GM21390 (cell line): ENCODE measurements at regions not wholly inside any gene's neighbourhood (a gene's known extent, or its start where the extent isn't known, plus 50 kb on each side); places are given as distances from the start of the nearest gene placed in this dataset.

ENCODE experiments used
- ATAC-seq: cut with Tn5 transposase; IDR thresholded peaks from one replicate; pipeline ENCODE4 v1.9.1; 2021; ENCODE audit not compliant: unreplicated experiment

DNA sequence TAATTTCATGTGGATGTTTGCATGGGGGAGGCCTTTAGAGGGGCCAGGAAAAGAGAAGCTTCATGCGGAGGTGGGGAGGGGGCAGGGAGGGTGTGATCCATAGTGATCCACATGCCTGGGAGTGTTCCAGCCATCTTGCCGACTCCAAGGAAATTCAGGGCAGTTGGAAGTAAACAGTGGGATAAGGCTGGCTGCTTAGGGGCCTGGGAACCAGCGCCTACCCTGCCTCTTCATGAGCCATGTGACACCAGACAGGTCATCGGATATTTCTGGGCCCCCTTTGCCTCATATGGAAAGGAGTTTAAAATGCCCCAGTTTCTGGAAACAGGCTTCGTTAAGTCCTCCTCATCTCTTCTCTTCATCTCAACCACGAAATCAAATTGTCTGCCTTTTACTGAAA is 983.2 kb downstream of the BCL11B start:
- no peak for ATAC-seq

DNA sequence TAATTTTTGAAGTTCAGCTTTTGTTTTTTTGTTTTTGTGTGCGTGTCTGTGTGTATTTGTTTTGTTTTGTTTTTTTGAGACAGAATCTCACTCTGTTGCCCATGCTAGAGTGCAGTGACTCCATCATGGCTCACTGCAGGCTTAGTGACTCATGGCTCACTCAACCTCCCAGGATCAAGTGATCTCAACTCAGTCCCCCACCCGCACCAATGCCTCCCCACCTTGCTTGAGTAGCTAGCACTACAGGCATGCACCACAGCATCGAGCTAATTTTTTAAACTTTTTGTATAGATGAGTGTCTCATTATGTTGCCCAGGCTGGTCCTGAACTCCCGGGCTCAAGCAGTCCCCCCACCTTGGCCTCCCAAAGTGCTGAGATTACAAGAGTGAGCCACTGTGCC is 981.4 kb downstream of the BCL11B start:
- ATAC-seq = no peak

DNA sequence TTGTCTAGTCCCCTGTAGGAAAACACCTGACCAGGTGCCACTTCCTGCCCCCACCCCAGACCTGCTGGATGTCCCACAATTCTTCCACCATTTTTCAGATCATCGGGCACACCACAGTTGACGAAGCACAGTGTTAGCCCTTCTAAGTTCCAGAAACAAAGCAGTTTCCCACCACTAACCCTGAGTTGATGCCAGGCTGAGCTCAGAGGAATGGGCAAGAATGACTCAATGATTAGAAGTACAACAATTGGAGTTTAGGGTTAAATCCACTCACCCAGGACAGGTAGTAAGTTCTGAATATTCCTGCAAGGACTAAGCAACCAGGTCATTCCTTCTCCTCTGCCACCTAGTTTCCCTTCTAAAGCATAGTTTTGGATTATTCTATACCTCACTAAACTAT is 979.8 kb downstream of the BCL11B start:
- no peak for ATAC-seq

DNA sequence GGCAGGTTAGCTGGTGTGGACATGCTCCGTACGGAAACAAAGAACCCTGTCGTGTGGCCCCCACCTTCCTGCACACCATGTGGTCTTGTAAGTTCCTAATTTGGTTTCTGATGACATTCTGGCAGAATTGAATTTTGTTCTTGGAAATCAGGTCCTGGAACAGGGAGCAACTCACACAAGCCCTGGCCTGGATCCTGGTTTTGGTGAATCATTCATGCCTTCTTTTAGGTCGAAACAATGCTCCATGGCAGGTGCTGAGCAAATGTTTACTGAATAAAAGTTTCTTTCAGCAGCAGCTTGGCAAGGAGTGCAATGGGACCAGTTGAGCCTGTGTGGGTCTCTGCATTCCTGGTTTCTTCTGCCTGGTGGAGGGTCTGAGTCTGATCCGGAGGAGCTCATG is 978.4 kb downstream of the BCL11B start:
- ATAC-seq = no peak

DNA sequence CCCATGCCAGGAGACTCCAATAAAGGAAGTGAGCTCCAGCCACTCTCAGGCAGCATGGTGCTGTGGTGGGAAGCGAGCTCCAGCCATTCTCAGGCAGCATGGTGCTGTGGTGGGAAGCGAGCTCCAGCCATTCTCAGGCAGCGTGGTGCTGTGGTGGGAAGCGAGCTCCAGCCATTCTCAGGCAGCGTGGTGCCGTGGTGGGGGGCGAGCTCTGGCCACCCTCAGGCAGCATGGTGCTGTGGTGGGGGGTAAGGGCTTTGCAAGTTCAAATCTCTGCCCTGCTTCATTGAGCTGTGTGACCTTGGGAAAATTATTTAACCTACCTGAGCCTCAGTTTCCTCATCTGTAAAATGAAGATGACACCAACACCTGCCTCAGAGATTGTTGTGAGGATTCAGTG is 975.1 kb downstream of the BCL11B start:
- no peak for ATAC-seq

DNA sequence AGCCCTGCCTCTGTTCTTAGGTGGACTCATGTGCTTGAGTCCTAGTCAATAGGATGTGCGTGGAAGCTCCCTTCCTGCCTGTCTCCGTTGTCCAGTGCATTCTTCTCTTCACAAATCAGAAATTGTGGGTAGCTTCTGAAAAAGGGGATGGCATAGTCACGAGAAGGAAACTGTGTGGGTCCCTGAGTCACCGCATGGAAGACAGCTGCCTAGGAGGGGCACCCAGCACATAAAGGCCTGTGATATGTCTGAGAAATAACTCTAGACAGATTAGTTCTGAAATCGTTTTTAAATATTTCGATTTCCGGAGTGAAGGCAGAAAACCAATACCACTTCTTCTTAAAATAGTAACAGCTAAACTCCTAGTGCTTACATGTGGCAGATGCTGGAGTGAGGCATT is 974.4 kb downstream of the BCL11B start:
- no peak for ATAC-seq

DNA sequence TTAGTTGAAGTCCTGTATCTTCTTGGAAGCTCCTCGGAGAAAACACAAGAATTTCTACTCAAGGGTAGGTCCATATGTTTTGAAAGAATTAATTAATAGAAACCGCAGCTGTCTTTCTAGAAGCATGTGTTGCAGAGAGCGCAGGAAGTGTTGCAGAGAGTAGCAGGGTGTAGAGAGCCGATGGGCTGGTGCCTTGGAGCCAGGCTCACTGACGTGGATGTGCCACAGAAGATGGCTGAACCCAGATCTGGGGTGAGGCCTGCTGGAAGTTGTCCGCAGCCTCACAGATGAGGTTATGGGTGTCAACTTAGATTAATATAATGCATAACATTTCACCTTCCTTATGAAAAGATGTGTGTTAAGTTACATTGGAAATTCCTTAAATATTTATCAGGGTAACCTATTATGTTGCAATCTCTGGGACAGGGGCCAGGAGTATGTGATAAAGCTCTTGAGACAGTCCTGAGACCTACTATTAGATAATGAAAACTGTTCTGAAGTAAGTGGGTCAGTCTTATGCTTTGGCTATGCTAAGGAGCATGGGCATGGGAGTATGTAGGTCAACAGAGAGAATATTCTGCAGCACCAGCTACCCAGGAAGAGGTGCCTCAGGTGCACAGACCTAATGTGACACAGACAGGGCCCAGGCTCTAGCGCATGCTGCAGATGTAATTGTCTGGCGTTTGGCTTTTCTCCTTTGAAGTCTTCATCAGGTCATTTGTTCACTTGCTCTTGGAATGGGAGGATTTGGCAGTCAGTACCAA is 973.3 kb downstream of the BCL11B start:
- ATAC-seq = no peak

DNA sequence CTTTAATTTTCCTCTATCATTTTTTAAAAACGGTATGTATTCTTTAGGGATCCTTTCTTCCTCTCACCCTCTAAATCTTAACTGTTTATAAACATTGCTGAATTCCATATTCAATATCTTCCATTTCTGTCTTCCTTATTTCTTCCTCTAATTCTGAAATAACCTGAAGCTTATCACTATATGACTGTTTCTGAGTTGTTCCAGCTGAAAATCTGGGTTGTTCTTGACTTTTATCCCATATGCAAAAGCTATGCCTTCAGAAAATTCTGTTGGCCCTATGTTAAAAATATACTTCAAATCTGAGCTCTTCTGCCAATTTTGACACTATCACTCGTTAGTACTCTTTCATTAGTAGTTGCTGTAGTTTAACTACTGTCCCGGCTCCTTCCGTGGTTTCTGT is 970.3 kb downstream of the BCL11B start:
- no peak for ATAC-seq

DNA sequence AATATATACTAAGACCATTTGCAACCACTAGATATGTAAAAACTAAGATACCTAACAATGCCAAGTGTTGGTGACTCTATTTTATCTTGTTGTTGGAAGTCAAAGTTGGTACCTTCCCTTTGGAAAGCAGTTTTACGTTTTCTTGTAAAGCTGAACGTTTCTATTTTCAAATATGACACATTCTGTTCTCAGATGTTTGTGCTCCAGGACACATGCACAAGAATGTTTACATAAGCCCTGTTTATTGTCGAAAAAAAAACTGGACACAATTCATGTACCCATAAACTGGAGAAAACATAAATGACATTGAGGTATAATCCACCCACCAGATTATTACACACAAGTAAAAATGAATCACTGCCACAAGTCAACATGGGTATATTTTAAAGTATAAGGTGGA is 967.4 kb downstream of the BCL11B start:
- ATAC-seq = no peak

DNA sequence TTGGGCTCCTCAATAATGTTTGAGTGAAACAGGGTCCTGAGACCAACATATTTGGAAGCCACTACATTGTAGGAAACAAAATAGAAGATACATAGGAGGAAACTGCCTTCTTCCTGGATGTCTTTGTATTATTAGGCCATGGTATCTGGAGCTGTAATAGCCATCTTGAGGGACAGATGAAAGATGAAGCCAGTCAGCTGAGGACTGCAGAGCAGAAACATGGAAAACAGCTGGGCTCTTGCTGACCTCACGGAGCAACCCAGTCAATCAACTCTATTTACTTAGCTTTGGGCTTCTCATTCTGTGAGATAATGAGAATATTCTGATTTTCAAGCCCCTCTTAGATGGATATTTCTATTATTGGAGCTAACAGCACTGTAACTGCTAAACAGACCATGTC is 962.4 kb downstream of the BCL11B start:
- no peak for ATAC-seq

DNA sequence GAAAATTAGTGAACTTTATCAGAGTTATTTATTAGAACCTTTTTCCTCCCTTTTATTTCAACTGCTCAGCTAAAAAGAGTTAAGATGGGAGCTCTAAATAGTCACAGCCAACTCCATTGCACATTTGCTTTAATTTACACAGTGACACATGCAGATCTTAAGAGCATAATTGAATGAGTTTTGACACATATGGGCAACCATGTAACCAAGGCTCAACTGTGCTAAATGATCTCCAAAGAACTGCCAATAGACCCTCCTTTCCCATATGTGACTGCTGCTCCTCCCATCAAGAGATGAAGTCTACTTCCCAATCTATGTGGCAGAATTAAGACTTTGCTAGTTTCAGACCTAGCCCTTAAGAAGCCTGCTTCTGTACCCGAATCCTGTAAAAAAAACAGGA is 960.0 kb downstream of the BCL11B start:
- ATAC-seq = no peak

DNA sequence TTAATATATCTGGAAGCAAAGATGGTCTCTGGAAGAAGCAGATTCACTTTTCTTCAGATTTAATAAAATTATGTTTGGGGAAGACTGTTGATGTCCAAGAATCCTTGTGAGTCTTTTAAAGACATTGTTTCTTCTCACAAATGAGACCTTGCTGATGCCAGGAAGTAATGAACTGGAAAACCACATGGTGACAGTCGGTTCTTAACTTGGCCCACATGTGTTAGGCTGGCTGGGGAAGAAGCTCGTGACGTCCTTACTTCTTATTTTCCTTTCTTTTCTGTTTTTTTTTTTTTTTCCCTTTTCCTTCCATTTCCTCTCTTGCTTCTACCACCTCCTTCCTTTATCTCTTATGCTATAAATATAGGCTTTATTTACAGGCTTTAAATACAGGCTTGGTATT is 950.2 kb downstream of the BCL11B start:
- ATAC-seq = no peak

DNA sequence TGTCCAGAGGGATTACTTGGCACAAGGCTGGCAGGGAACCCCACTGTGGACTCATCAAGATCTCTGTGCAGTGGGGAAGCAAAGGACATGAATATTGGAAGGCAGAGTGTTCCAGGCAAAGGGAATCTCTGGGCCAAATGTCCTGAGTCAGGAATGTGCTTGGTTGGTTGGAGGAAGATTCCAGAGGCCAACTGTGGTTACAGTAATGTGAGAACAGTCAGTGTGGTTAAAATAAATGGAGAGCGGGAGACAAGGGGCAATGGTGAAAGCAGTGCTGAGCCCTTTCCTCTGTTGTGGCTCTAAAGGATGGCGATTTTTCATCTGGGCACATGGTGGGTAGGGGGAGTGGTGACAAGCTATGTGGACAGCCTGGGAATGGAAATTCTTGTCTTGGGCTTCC is 948.2 kb downstream of the BCL11B start:
- no peak for ATAC-seq

DNA sequence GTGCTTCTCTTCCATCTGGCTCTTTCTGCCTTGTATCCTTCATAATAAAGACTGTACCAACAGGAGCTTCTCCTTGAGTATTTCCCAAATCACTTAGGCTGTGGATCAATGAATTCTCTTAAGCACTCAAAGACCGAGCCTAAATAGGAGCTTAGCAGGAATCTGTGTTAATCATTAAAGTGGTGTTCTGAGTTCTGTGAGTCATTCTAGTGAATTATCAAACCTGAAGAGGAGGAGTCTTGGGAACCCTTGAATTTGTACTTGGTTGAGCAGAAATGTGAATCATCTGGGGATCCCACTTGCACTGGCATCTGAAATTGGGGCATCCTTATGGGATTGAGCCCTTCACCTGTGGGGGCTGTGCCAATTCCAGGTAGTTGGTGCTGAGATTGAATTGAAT is 946.2 kb downstream of the BCL11B start:
- no peak for ATAC-seq

DNA sequence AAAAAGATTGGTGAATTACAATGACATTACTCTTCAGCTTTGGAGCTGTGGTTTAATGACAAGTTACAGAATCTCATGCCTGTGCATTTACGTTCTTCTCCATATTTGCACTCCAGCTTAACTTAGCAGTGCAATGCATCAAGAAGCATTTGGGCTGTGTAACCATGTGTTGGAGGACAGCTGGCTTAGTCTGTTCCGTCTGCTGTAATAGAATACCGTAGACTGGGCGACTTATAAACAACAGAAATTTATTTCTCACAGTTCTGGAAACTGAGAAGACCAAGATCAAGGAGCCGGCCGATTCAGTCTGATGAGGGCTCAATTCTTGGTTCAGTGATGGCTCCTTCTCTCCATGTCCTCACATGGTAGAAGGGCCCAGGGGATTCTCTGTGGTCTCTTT is 943.5 kb downstream of the BCL11B start:
- no peak for ATAC-seq

DNA sequence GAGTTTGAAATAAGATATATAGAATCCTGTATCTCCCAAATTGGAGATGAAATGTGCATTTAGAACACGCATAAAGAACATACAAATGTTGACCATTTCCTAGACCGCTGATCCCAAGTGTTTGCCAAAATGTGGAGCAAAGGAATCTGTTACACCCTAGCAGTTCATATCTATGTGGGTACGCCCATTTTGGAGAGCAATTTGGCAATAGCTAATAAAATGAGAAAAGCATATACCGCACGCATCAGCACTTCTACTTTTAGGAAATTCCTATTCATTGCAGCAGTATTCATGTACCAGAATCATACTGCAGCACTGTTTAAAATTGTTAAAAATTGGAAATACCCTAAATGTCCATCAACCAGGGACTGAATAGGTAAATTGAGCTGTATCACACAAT is 937.8 kb downstream of the BCL11B start:
- ATAC-seq = no peak

DNA sequence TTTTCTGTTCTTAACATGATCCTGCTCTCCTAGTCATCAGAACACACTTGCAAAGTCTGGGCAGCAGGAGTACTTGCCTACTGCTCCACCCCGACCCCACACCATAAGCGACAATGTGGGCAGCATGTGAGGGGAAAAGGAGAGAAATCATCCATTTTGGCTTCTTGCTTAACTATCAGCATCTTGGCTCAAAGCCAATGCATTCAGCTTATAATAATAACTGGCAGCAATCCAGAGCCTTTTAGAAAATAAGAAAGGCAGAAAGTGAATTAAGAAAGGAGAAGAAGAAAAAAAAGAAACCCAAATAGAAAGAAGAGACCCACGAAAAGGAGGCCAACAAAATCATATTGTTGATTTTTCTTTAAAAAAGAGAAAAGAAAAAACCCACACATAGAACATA is 930.8 kb downstream of the BCL11B start:
- ATAC-seq = no peak

DNA sequence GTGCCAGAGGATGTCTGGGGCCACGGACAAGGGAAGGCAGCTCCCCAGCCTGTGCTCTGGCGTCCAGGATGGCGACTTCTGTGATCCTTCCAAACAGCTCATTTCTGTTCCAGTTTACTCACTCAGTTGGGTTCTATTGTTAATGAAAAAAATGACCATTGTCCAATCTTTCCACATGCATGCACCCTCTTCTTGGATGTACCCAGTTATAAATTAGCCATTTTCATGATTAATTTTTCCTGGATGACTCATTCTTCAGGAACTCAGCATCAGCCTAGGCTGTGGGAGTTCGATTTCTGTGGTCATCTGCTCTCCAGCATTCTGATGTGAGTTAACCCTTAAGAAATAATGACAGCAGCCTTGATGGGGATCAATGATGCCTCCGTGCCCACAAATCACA is 926.8 kb downstream of the BCL11B start:
- no peak for ATAC-seq

DNA sequence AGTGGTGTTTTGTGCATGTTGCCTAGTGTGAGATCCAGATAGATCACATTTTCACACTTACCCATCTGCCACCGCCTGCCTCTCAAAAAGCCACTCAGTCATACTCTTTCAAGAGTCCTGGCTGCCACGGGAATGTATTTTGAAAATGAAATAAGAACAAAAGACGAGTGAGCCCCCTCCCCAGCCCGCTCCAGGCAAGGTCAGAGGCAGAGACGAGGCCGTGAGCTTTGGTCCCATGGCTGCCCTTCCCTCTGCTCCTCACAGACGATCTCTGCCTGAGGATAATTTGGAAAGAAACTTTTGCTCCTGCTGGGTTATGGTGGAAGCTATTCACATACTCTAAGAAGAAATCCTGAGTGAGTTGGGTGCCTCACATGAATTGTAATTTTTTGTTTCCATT is 924.3 kb downstream of the BCL11B start:
- no peak for ATAC-seq

DNA sequence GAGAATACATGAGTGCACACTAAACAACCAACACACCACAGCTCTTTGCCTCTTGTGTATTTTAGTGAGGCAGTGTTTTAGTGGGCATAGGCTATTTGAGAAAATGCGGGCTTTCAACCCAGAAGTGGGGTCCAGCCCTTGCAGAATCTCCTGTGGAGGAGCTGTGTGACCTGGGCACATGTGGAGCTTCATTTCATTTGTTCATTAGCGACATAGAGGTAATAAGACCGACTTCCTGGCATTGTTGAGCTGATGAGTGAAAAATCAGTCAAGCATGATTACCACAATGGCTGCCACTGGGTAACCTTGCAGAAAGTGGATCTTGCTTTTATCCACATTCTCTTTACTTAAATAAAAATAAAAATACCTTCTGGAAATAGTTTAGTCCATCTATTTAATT is 923.5 kb downstream of the BCL11B start:
- ATAC-seq = no peak

DNA sequence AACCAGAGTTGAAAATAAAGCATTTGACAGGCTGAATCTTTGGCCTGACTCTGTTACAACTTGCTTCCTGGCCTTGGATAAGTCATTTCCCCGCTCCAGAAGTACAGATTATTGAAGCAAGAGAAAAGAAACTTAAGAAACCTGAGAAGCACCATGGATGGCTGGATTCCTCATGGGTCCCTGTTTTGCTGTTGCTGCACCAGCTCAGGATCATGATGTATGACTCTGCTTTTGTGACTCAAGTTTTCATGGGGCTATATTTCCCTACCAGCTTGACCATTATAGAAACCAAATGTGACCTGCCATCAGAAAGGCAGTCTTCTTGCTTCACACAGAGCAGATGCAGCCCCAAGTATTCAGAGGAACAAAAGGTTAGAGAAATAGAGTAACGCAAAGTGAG is 921.8 kb downstream of the BCL11B start:
- no peak for ATAC-seq

DNA sequence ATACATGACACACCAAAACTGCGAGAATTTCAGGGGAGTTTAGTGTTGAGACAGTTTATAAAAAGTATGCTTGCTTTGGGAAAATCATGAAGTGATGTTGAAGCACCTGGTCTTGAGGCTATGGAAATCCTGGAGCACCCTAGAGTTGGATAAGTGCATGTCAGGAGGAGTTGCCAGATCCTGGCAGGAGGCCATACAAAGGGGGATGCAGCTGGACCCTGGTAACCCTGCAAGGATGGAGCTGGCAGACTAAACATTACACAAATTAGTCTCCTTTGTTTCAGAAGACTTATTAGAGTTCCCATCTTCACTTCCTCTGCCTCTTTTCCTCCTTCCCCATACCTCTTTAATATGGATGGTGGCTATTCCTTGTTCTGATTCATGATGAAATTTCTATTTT is 907.0 kb downstream of the BCL11B start:
- ATAC-seq = no peak

DNA sequence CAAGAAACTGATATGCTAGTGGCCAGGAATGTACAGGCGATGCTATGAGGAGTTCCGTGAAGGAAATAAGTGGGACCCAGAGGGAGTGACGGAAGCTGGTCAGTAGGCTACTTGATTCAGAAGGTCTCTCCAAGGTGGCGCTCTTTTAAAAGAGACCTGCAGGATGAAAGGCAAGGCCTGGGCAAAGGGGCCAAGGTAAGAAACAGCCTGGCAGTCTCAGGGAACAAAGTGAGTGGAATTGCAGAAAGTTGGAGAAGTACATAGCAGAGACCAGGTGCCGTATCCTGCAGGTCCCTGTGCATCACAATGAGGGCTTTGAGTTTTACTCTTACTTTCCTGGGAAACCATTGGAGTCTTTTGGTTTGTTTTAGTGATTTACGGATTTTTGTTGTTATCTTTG is 905.6 kb downstream of the BCL11B start:
- no peak for ATAC-seq

DNA sequence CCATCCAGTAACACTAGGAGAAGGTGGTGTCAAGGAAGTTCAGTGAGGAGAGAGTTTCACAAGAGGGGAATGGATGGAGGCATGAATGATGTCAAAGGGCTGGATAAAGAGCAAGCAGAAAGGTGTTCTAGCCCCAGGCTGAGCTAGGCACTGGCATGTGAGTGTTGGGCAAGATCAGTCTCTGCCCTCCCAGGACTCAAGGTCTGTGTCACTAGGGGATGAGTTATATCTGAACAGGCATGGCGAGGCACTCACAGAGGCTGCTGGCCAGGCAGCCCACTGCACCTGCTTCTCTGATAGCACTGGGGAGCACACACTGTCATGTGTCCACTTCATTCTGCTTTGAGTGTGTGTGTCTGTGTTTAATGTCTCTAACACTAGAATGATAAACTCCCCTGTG is 903.8 kb downstream of the BCL11B start:
- no peak for ATAC-seq
